Duodenal mucosa (tissue), 2 donors: ENCODE measurements at regions not wholly inside any gene's neighbourhood (a gene's known extent, or its start where the extent isn't known, plus 50 kb on each side); places are given as distances from the start of the nearest gene placed in this dataset.
A peak's percentile ranks its signal among the peaks of the same experiment; 100 is the strongest.

ENCODE experiments used
- H3K27ac ChIP-seq: one replicate; pipeline ENCODE4 v1.7.0; 2013; ENCODE audit warnings: low read depth, low read length
- H3K27me3 ChIP-seq, 2 donors: one replicate each; pipeline ENCODE4 v1.7.0; 2013; ENCODE audit warnings: low read length in 2 of 2, control low read depth in 1 of 2; ENCODE audit not compliant: insufficient read depth in 2 of 2, control insufficient read depth in 1 of 2
- H3K36me3 ChIP-seq, 2 donors: one replicate each; pipeline ENCODE4 v1.7.0; 2013; ENCODE audit warnings: low read length in 2 of 2, control low read depth in 1 of 2; ENCODE audit not compliant: insufficient read depth in 2 of 2, control insufficient read depth in 1 of 2
- H3K4me1 ChIP-seq, 2 donors: one replicate each; pipeline ENCODE4 v1.7.0; 2013; ENCODE audit warnings: low read length in 2 of 2, control low read depth in 1 of 2; ENCODE audit not compliant: insufficient read depth in 2 of 2, control insufficient read depth in 1 of 2
- H3K4me3 ChIP-seq, 2 donors: one replicate each; pipeline ENCODE4 v1.7.0; 2013; ENCODE audit warnings: low read length in 2 of 2, low read depth in 1 of 2
- H3K9ac ChIP-seq, 2 donors: one replicate each; pipeline ENCODE4 v1.7.0; 2013; ENCODE audit warnings: low read length in 2 of 2, low read depth in 1 of 2
- H3K9me3 ChIP-seq, 2 donors: one replicate each; pipeline ENCODE4 v1.7.0; 2013; ENCODE audit warnings: low read length in 2 of 2, control low read depth in 1 of 2; ENCODE audit not compliant: control insufficient read depth in 1 of 2

DNA sequence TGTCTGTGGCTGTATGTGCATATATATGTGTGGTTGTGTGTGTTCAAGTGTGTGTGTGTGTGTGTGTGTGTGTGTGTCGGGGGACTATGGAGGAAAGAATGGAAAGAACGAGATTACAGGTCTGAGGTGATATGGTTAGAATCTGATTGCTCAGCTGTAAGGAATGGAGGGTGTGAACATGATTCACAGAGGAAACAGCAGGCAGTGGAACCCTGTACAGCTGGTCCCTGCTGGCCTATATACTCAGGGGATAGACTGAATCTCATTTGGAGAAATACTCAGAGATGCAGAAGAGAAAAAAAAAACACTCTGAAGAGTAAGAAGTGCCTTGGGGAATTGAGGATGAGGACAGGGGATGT lies 180.1 kb upstream of the ESRRG start:
- H3K9ac ChIP-seq: peak overlapping the region; percentile 12 to 29
- H3K4me3 ChIP-seq: peak overlapping the region; percentile 63 to 67
- H3K27ac ChIP-seq: peak overlapping the region; percentile 54
- H3K9me3 ChIP-seq: no peaks in the 10 kb centered on the region
- no peaks in the 10 kb centered on the region for H3K27me3 ChIP-seq
- H3K36me3 ChIP-seq: no peaks in the 10 kb centered on the region
- peaks cover 20 to 41% of the 10 kb centered on the region in 2 donors for H3K4me1 ChIP-seq

DNA sequence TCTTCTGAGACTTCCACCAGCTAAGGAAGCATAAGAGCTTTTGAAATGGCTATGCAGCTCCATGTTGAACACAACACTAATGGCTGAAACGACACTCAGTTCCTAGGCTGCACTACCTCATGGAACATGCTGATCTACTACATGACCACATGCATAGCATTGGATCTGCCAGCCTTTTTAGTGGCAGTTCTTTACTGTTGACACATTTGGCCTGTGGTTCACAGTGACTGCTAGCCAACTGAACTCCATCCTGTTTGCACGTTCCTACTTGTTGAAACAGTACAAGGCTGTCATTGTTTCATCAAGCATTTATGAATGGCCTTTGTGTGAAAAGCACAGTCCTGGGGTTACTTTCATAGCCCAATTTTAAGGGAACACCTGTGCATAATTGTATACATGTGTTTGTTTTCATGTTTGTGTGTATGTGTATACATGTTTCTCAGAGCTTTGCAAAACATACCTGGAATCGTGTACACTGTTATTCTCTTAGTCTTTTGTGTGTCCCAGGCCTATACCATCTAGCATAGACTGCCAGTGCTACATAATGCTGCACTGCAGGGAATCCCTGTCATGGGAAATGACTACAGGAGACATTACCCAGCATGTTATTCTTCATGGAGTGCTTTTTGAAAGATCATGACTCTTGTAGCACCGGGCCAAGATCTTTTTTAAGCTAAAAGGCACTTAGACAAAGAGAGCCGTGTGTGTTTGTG lies 179.6 kb upstream of the ESRRG start:
- no peak overlapping the region for H3K27ac ChIP-seq
- peak overlapping the region; percentile 9 to 12 for H3K4me3 ChIP-seq
- peak overlapping the region in 1 of 2 donors; percentile 29 for H3K9ac ChIP-seq
- no peaks in the 10 kb centered on the region for H3K9me3 ChIP-seq
- no peaks in the 10 kb centered on the region for H3K27me3 ChIP-seq
- H3K4me1 ChIP-seq: peaks cover 20 to 36% of the 10 kb centered on the region in 2 donors
- no peaks in the 10 kb centered on the region for H3K36me3 ChIP-seq

DNA sequence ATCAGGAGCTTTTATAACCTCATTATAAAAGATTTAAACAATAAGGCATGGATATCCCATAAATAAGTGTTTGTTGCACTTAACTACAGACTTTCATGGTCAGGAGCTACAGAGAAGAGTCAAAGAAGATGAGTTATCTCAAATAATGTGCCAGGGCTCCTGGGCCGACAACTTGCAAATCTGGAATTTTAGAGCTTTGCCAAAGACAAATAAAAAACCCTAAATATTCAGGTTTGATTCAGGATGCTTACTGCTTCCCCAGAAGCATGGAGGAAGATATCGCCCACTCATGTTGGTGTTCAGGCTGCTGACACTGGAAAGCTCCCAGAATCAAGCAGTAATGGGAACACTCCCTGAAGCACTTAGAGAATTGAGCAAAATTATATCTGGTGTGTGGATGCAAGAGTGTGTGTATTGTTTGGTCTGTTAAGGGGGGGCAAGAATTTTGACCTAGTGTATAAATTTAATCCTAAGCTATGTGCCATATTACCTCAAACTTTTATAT lies 176.9 kb upstream of the ESRRG start:
- H3K27me3 ChIP-seq: no peaks in the 10 kb centered on the region
- H3K9me3 ChIP-seq: no peaks in the 10 kb centered on the region
- H3K27ac ChIP-seq: no peak overlapping the region
- H3K4me1 ChIP-seq: peaks cover 14 to 27% of the 10 kb centered on the region in 2 donors
- H3K4me3 ChIP-seq: no peak overlapping the region
- H3K36me3 ChIP-seq: no peaks in the 10 kb centered on the region
- no peak overlapping the region for H3K9ac ChIP-seq

DNA sequence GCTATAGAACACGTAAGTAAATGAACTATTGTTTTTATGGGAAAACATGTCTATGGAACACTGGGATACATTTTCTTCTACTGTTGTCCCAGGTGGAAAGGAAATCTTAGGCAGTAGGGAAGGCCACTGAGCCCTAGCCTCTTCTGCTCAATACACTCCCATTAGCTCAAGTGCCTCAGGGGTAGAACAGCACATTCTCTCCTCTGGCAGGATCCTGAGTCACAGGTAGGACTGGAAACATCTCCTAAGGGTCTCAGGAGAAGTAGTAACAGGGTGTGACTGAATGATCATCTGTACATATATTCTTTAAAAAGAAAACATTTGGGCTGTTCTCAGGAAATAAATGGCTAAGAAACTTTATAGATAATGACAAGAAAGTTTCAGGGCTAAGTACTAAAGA lies 175.6 kb upstream of the ESRRG start:
- Histone ChIP-seq H3K4me3 (no peak overlapping the region), H3K27me3 (no peaks in the 10 kb centered on the region), H3K9ac (no peak overlapping the region), H3K9me3 (no peaks in the 10 kb centered on the region), H3K27ac (no peak overlapping the region), H3K4me1 (peaks cover 11 to 17% of the 10 kb centered on the region in 2 donors), H3K36me3 (no peaks in the 10 kb centered on the region)

DNA sequence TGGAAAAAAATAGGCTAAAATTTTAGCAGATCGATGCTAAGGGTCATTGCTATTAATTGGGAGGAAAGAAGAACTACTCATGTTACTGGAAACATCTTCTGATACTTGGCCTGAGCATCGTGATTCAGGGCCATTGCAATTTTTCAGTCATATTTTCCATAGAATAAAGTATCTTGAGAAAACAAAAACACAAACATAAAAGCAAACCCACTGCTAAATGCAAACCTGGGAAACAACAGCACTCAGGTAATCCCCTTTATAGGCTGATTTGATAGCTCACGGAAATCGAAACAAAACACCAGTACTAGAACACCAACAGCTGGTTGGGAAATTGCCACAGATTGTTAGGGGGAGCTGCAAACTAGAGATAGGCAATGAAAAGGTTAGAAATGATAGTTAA lies 172.9 kb upstream of the ESRRG start:
- Histone ChIP-seq H3K4me1 (peaks cover 7 to 12% of the 10 kb centered on the region in 2 donors), H3K4me3 (no peak overlapping the region), H3K27me3 (no peaks in the 10 kb centered on the region), H3K36me3 (no peaks in the 10 kb centered on the region), H3K27ac (no peak overlapping the region), H3K9ac (no peak overlapping the region), H3K9me3 (no peaks in the 10 kb centered on the region)

DNA sequence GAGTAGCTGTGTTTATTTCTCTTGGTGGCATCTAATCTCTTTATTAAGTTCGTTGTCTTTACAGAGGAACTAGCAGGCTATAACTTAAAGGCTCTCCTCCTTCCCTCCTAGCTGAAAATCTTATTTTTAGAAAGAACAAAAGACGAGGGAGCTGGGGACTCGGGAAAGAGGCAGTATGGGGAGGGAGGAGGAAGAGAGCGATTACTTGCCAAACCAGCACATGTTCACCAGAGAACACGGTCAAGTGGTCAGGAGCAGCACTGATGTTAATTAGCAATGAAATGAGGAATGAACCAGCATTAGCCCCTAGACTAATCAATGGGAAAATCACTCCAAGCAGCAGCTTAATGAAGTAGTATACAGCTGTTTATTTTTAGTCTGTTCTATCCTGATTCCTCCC lies 171.3 kb upstream of the ESRRG start:
- Histone ChIP-seq H3K4me1 (peaks cover 12 to 20% of the 10 kb centered on the region in 2 donors), H3K36me3 (no peaks in the 10 kb centered on the region), H3K4me3 (no peak overlapping the region), H3K9ac (no peak overlapping the region), H3K9me3 (no peaks in the 10 kb centered on the region), H3K27ac (no peak overlapping the region), H3K27me3 (no peaks in the 10 kb centered on the region)

DNA sequence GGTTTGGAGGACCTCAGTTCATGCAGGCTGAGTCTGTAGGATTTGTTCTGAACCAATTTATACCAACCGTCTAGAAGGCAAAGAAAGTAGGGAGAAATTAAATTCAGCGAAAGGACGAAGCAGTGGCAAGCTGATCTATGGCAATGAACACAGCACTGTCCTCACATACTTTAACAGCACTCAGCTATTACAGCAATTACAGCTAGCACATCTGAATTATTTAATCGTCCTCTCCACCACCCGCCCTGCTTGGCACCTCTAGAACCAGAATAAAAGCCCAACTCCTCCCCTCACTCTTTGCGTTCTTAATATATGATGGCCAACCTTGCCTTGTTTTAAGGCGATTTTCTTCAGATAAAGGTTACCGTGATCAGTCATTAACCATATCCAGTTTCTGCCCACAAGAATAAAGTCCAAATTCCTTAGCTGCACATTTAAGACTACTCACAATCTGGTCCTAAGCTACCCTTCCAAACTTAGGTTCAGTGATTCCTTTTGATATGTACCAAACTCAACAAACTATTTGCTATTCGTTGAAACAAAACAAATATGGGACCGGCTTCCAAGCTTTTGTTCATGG lies 169.4 kb upstream of the ESRRG start:
- no peaks in the 10 kb centered on the region for H3K27me3 ChIP-seq
- H3K4me3 ChIP-seq: peak overlapping the region in 1 of 2 donors; percentile 21
- H3K36me3 ChIP-seq: no peaks in the 10 kb centered on the region
- peak overlapping the region in 1 of 2 donors; percentile 10 for H3K9ac ChIP-seq
- no peaks in the 10 kb centered on the region for H3K9me3 ChIP-seq
- H3K27ac ChIP-seq: no peak overlapping the region
- H3K4me1 ChIP-seq: peaks cover 25 to 27% of the 10 kb centered on the region in 2 donors

DNA sequence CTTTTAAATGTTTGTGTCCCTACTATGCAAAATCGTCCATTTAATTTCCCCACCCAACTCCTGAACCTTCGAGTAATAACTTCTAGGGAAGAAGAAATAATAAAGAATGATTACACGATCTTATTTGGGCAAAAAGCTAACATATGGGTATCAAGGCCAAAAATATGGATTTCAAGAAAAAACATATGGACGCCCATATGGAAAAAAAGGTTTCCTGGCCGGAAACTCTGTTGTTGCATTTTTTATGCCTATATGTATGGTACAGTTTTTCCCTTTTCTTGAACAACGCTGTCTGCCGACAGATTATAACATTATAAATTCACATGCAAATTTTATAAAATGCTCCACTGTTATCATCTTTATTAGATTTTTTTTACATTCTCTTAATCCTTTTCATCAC lies 167.6 kb upstream of the ESRRG start:
- no peak overlapping the region for H3K27ac ChIP-seq
- H3K27me3 ChIP-seq: no peaks in the 10 kb centered on the region
- H3K9me3 ChIP-seq: no peaks in the 10 kb centered on the region
- no peak overlapping the region for H3K9ac ChIP-seq
- peaks cover 25 to 27% of the 10 kb centered on the region in 2 donors for H3K4me1 ChIP-seq
- H3K36me3 ChIP-seq: no peaks in the 10 kb centered on the region
- H3K4me3 ChIP-seq: no peak overlapping the region

DNA sequence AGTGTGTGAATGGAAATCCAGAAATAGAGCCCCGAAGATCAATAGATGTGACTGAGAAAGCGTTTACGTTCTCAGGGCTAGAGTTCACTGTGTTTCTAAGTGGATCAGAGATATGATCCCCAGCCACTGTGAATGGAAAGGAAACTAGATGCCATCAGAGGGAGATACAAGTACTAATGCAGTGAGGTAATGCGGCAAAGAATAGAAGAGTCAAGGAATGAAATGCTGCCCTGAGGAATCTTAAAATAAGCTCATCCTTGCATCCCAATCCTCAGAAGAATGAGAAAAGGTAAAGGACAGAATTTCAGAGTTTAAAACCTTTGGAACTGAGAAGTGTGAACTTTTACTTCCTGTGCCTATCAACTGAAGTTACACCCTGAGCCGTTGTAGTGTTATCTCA lies 165.5 kb upstream of the ESRRG start:
- Histone ChIP-seq H3K9ac (peak overlapping the region in 1 of 2 donors; percentile 9), H3K27ac (no peak overlapping the region), H3K4me1 (peaks cover 29 to 42% of the 10 kb centered on the region in 2 donors), H3K36me3 (no peaks in the 10 kb centered on the region), H3K9me3 (no peaks in the 10 kb centered on the region), H3K4me3 (no peak overlapping the region), H3K27me3 (no peaks in the 10 kb centered on the region)

DNA sequence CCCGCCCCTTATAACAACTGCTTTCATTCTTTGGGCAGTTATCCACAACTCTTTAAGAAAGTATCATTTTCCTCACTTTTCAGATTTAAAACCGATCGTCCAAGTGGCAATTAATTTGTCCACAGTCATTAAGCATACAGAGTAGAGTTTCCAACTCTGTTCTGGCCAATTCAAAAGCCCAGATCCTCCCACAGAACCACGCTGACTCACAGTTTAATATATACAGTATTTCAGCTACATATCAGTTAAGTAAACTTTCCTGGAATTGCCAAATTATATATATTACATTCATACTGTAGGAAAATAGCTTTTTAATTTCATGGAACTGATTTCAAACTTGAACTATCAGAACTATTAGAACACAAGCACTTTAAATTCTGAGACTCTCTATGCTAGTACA lies 163.8 kb upstream of the ESRRG start:
- Histone ChIP-seq H3K27me3 (no peaks in the 10 kb centered on the region), H3K4me1 (peaks cover 26 to 29% of the 10 kb centered on the region in 2 donors), H3K27ac (no peak overlapping the region), H3K9me3 (no peaks in the 10 kb centered on the region), H3K36me3 (no peaks in the 10 kb centered on the region), H3K4me3 (no peak overlapping the region), H3K9ac (no peak overlapping the region)
